GM12873 (cell line): ENCODE measurements at regions not wholly inside any gene's neighbourhood (a gene's known extent, or its start where the extent isn't known, plus 50 kb on each side); places are given as distances from the start of the nearest gene placed in this dataset.

Source experiments
- CTCF ChIP-seq: IDR thresholded peaks from 2 replicates; pipeline ENCODE4 v1.5.1; 2012; ENCODE audit warnings: low read depth, mild to moderate bottlenecking, moderate library complexity, low read length, control low read depth; ENCODE audit not compliant: insufficient read depth; ENCODE audit errors: missing control alignments

- no peak for TF ChIP-seq CTCF
These were observed 420.6 kb downstream of the SIPA1L2 start for GRCh38 chr1:232209357-232209756.

GRCh38 chr1:232207073-232207866 lies 422.7 kb downstream of the SIPA1L2 start:
- no peak for TF ChIP-seq CTCF

GRCh38 chr1:232204269-232204668 lies 425.7 kb downstream of the SIPA1L2 start:
- no peak for TF ChIP-seq CTCF

- no peak for TF ChIP-seq CTCF
These were observed 428.9 kb downstream of the SIPA1L2 start for GRCh38 chr1:232201024-232201423.

- no peak for TF ChIP-seq CTCF
These were observed 433.9 kb downstream of the SIPA1L2 start for GRCh38 chr1:232196042-232196441.

GRCh38 chr1:232194424-232194823 lies 435.5 kb downstream of the SIPA1L2 start:
- no peak for TF ChIP-seq CTCF

- TF ChIP-seq CTCF, result no peak
These were observed 436.5 kb downstream of the SIPA1L2 start for GRCh38 chr1:232193451-232193783.
